ENCODE measurements at regions not wholly inside any gene's neighbourhood (a gene's known extent, or its start where the extent isn't known, plus 50 kb on each side); places are given as distances from the start of the nearest gene placed in this dataset.

DNA sequence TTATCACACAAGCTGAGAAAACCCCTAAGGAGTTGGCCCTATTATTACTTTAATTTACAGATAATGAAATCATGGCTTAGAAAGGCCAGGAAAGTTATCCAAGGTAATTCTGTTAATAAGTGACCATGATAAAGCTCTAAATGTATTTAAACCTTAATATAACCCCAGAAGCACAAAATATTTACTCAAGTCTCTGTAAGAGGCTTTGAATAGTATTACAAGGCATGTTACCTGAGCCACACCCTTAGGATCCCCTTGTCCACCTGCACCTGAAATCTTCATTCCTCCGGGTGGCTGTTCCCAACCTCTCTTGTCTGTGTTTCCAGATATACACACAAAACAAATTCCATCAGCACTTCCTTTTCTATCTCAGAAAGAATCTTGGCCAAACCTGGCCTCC lies 271.6 kb upstream of the BMP2 start:
- POLR2A ChIA-PET = no interaction called here

DNA sequence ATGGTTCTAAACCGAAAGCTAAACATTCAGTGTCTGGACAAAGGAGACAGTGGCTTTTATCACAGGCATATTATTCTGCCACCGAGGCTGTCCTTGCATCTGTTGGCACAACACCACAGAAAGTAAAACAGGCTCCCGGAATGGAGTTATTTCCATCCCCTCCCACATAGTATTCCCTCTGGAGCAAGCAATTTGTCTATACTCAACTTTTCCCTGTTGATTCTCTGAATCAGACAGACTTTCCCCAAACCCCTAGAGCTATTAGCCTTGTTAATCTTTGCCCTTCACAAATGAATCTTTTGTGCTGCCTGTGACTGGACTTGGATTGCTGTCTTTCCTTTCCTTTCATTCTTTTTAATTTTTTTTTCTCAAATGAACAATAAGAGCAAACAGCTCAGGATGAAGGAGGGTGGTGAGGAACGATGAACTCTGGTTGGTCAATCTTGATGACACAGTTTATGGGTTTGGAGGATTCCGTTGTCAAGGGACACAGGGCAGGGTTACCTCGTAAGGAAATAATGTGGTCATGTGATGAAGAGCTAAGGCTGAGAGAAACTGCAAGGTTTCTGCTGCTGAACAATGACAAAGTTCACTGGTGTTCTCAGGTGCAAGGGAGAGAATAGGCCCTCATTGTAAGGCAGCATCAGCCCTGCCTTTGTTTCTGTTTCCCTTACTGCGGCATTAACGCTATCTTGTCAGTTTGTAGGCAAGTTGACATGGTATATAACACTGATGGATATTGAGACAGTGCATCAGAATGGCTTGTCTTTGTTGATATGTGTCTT lies 275.0 kb upstream of the BMP2 start:
- no peaks in the 10 kb centered on the region for H3K36me3 Mint-ChIP-seq (ENCODE audit: low read depth)
- POLR2A ChIA-PET = no interaction called here
- no peak overlapping the region for H3K27ac ChIP-seq (ENCODE audit: low read depth in 1 of 2, low read length in 2 of 2)
- H3K36me3 ChIP-seq (ENCODE audit: insufficient read depth, low read length) = no peaks in the 10 kb centered on the region
- no peaks in the 10 kb centered on the region for H3K4me1 Mint-ChIP-seq (ENCODE audit: low read depth)
- no peaks in the 10 kb centered on the region for H3K27me3 ChIP-seq (ENCODE audit: control insufficient read depth in 1 of 2, insufficient read depth in 2 of 2, low read length in 2 of 2)
- H3K4me3 Mint-ChIP-seq = no peak overlapping the region
- no peak for DNase-seq
- H3K27me3 Mint-ChIP-seq = no peaks in the 10 kb centered on the region
- peaks cover 5% of the 10 kb centered on the region for H3K9me3 Mint-ChIP-seq
- H3K4me1 ChIP-seq (ENCODE audit: insufficient read depth, low read length) = no peaks in the 10 kb centered on the region
- no peak for ATAC-seq (ENCODE audit: poor library complexity)
- H3K9me3 ChIP-seq (ENCODE audit: control insufficient read depth in 1 of 2, insufficient read depth in 1 of 2, low read length in 2 of 2) = peaks cover 0 to 3% of the 10 kb centered on the region in 2 experiments
- intact Hi-C loops (cut with DNase I, micrococcal nuclease) = no loop called here
- no peak overlapping the region for H3K27ac Mint-ChIP-seq
- TF ChIP-seq, protein P1, sequence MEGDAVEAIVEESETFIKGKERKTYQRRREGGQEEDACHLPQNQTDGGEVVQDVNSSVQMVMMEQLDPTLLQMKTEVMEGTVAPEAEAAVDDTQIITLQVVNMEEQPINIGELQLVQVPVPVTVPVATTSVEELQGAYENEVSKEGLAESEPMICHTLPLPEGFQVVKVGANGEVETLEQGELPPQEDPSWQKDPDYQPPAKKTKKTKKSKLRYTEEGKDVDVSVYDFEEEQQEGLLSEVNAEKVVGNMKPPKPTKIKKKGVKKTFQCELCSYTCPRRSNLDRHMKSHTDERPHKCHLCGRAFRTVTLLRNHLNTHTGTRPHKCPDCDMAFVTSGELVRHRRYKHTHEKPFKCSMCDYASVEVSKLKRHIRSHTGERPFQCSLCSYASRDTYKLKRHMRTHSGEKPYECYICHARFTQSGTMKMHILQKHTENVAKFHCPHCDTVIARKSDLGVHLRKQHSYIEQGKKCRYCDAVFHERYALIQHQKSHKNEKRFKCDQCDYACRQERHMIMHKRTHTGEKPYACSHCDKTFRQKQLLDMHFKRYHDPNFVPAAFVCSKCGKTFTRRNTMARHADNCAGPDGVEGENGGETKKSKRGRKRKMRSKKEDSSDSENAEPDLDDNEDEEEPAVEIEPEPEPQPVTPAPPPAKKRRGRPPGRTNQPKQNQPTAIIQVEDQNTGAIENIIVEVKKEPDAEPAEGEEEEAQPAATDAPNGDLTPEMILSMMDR (IDR thresholded peaks at IDR 0.05) = no peak
- CTCF ChIA-PET = no interaction called here
- no peak overlapping the region for H3K4me3 ChIP-seq (ENCODE audit: low read length)

More for the DNA sequence above, 271.6 kb upstream of the BMP2 start:
- H3K27ac Mint-ChIP-seq = no peak overlapping the region
- H3K4me1 ChIP-seq (ENCODE audit: insufficient read depth, low read length) = no peaks in the 10 kb centered on the region
- H3K9me3 ChIP-seq (ENCODE audit: control insufficient read depth in 1 of 2, insufficient read depth in 1 of 2, low read length in 2 of 2) = no peaks in the 10 kb centered on the region
- H3K27ac ChIP-seq (ENCODE audit: low read depth in 1 of 2, low read length in 2 of 2) = no peak overlapping the region
- H3K27me3 Mint-ChIP-seq = no peaks in the 10 kb centered on the region
- H3K4me3 Mint-ChIP-seq = no peak overlapping the region
- peaks cover 13% of the 10 kb centered on the region for H3K9me3 Mint-ChIP-seq
- ATAC-seq (ENCODE audit: poor library complexity) = no peak
- H3K36me3 Mint-ChIP-seq (ENCODE audit: low read depth) = no peaks in the 10 kb centered on the region
- H3K27me3 ChIP-seq (ENCODE audit: control insufficient read depth in 1 of 2, insufficient read depth in 2 of 2, low read length in 2 of 2) = no peaks in the 10 kb centered on the region
- CTCF ChIA-PET = no interaction called here
- no peaks in the 10 kb centered on the region for H3K36me3 ChIP-seq (ENCODE audit: insufficient read depth, low read length)
- H3K4me1 Mint-ChIP-seq (ENCODE audit: low read depth) = no peaks in the 10 kb centered on the region
- TF ChIP-seq, protein P1 (IDR thresholded peaks at IDR 0.05) = no peak
- no peak for DNase-seq
- intact Hi-C loops (cut with DNase I, micrococcal nuclease) = no loop called here
- no peak overlapping the region for H3K4me3 ChIP-seq (ENCODE audit: low read length)

DNA sequence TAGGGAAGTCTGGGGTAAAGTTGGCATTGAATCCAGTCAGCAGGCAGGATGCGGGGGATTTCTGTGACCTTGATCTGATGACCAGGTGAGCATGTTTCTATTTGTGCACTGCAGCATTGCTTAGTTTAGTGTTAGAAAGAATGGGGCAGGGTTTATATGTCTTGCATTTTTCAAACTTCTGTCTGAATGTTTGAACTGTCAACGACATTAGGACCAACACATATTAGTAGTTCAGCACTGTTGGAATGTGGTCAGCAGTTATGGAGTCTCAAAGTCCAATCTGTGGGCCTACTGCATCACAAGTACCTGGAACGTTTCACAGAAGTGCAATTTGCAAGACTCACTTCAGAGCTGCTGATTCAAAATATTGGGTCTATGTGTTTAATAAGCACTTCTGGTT lies 276.6 kb upstream of the BMP2 start:
- Histone ChIP-seq H3K27ac (ENCODE audit: low read depth in 1 of 2, low read length in 2 of 2) (no peak overlapping the region), H3K36me3 (ENCODE audit: insufficient read depth, low read length) (no peaks in the 10 kb centered on the region), H3K4me3 (ENCODE audit: low read length) (no peak overlapping the region), H3K9me3 (ENCODE audit: control insufficient read depth in 1 of 2, insufficient read depth in 1 of 2, low read length in 2 of 2) (peaks cover 0 to 3% of the 10 kb centered on the region in 2 experiments), H3K4me1 (ENCODE audit: insufficient read depth, low read length) (no peaks in the 10 kb centered on the region), H3K27me3 (ENCODE audit: control insufficient read depth in 1 of 2, insufficient read depth in 2 of 2, low read length in 2 of 2) (no peaks in the 10 kb centered on the region)
- Mint-ChIP-seq H3K27me3 (no peaks in the 10 kb centered on the region), H3K36me3 (ENCODE audit: low read depth) (no peaks in the 10 kb centered on the region), H3K4me1 (ENCODE audit: low read depth) (no peaks in the 10 kb centered on the region), H3K27ac (no peak overlapping the region), H3K4me3 (no peak overlapping the region), H3K9me3 (peaks cover 3% of the 10 kb centered on the region)
- intact Hi-C loops (cut with DNase I, micrococcal nuclease) = no loop called here
- TF ChIP-seq, protein P1 (IDR thresholded peaks at IDR 0.05) = no peak
- ChIA-PET POLR2A (no interaction called here), CTCF (no interaction called here)
- DNase-seq (no peak), ATAC-seq (ENCODE audit: poor library complexity) (no peak)
